ENCODE measurements at regions not wholly inside any gene's neighbourhood (a gene's known extent, or its start where the extent isn't known, plus 50 kb on each side); places are given as distances from the start of the nearest gene placed in this dataset.

- TF ChIP-seq CTCF (conservative IDR thresholded peaks at IDR 0.05; ENCODE audit: low read length) (no peak), EZH2phosphoT487 (IDR thresholded peaks at IDR 0.05; ENCODE audit: borderline replicate concordance) (no peak)
Observed at GRCh38 chr10:76628801-76629200, 1008.8 kb downstream of the KCNMA1 start.

All from Loucy (cell line).